ENCODE measurements at regions not wholly inside any gene's neighbourhood (a gene's known extent, or its start where the extent isn't known, plus 50 kb on each side); places are given as distances from the start of the nearest gene placed in this dataset.

- no peak for TF ChIP-seq CTCF (IDR thresholded peaks at IDR 0.05 in 2 of 3, conservative IDR thresholded peaks at IDR 0.05 in 1 of 3; ENCODE audit: borderline replicate concordance in 1 of 3, insufficient read depth in 1 of 3, low read depth in 2 of 3, low read length in 2 of 3)
Measured at GRCh38 chr4:154953691-154954090, 172.6 kb downstream of the RBM46 start (continued).

GRCh38 chr4:154954117-154954516, 173.0 kb downstream of the RBM46 start:
- no peaks in the 10 kb centered on the region for H3K9me2 ChIP-seq (ENCODE audit: insufficient read depth)
- no peaks in the 10 kb centered on the region for H4K20me1 ChIP-seq (ENCODE audit: insufficient read depth)
- H2AFZ ChIP-seq (ENCODE audit: low read depth, low read length, poor library complexity, severe bottlenecking), result no peak overlapping the region
- intact Hi-C loops (cut with micrococcal nuclease), result no loop called here
- no peaks in the 10 kb centered on the region for H3K27me3 ChIP-seq (ENCODE audit: insufficient read depth, low read length)
- ChIA-PET CTCF (no interaction called here), POLR2A (no interaction called here), RAD21 (ENCODE audit: low non-redundant PET in 1 of 2, low total read pairs in 2 of 2, uncharacterized antibody in 2 of 2, unreplicated experiment in 2 of 2) (no interaction called here)
- H3K9ac ChIP-seq (ENCODE audit: low read length), result no peak overlapping the region
- no peaks in the 10 kb centered on the region; a peak in 1 of 4 replicates for H3K9me3 ChIP-seq (ENCODE audit: control insufficient read depth in 1 of 2, insufficient read depth in 1 of 2, low read depth in 1 of 2, low read length in 2 of 2)
- no peaks in the 10 kb centered on the region for H3K4me1 ChIP-seq (ENCODE audit: control insufficient read depth in 1 of 2, insufficient read depth in 2 of 2, low read length in 2 of 2)
- H3K4me3 ChIP-seq (replicated peaks in 1 of 2; ENCODE audit: low read depth in 1 of 2, low read length in 2 of 2), result no peak overlapping the region
- ATAC-seq, result no peak
- no peaks in the 10 kb centered on the region for H3K79me2 ChIP-seq (ENCODE audit: insufficient read depth, low read length)
- DNase-seq (ENCODE audit: low read depth, low spot score), result no peak
- no peak overlapping the region for H3K4me2 ChIP-seq (ENCODE audit: low read length)
- no peaks in the 10 kb centered on the region for H3K36me3 ChIP-seq (ENCODE audit: control insufficient read depth in 1 of 2, insufficient read depth in 2 of 2, low read length in 2 of 2)
- H3K27ac ChIP-seq (ENCODE audit: low read depth, low read length), result no peak overlapping the region
- no TSS peak for BruUV-seq (replicated peaks)
- TF ChIP-seq FOSL1 (IDR thresholded peaks at IDR 0.05; ENCODE audit: low read depth) (no peak), ZFX (IDR thresholded peaks at IDR 0.05) (no peak), CEBPB (IDR thresholded peaks at IDR 0.05; ENCODE audit: low read depth) (no peak), ATF3 (IDR thresholded peaks at IDR 0.05) (no peak), MAX (IDR thresholded peaks at IDR 0.05) (no peak), SP1 (IDR thresholded peaks at IDR 0.05; ENCODE audit: low read depth) (no peak)

GRCh38 chr4:154958121-154958520, 177.0 kb downstream of the RBM46 start:
- no peak overlapping the region for H3K9ac ChIP-seq (ENCODE audit: low read length)
- H3K4me2 ChIP-seq (ENCODE audit: low read length), result no peak overlapping the region
- CTCF ChIA-PET, result no interaction called here
- H3K79me2 ChIP-seq (ENCODE audit: insufficient read depth, low read length), result no peaks in the 10 kb centered on the region
- no peak for ATAC-seq
- intact Hi-C loops (cut with micrococcal nuclease), result no loop called here
- no peak overlapping the region for H2AFZ ChIP-seq (ENCODE audit: low read depth, low read length, poor library complexity, severe bottlenecking)
- H3K27me3 ChIP-seq (ENCODE audit: insufficient read depth, low read length), result no peaks in the 10 kb centered on the region
- no peaks in the 10 kb centered on the region for H3K36me3 ChIP-seq (ENCODE audit: control insufficient read depth in 1 of 2, insufficient read depth in 2 of 2, low read length in 2 of 2)
- no peaks in the 10 kb centered on the region for H4K20me1 ChIP-seq (ENCODE audit: insufficient read depth)
- no peaks in the 10 kb centered on the region for H3K9me3 ChIP-seq (ENCODE audit: control insufficient read depth in 1 of 2, insufficient read depth in 1 of 2, low read depth in 1 of 2, low read length in 2 of 2)
- RAD21 ChIA-PET (ENCODE audit: low non-redundant PET in 1 of 2, low total read pairs in 2 of 2, uncharacterized antibody in 2 of 2, unreplicated experiment in 2 of 2), result no interaction called here
- H3K27ac ChIP-seq (ENCODE audit: low read depth, low read length), result no peak overlapping the region
- POLR2A ChIA-PET, result no interaction called here
- H3K4me1 ChIP-seq (ENCODE audit: control insufficient read depth in 1 of 2, insufficient read depth in 2 of 2, low read length in 2 of 2), result no peaks in the 10 kb centered on the region
- no peak overlapping the region for H3K4me3 ChIP-seq (replicated peaks in 1 of 2; ENCODE audit: low read depth in 1 of 2, low read length in 2 of 2)
- DNase-seq (ENCODE audit: low read depth, low spot score), result no peak
- no TSS peak for BruUV-seq (replicated peaks)
- no peaks in the 10 kb centered on the region for H3K9me2 ChIP-seq (ENCODE audit: insufficient read depth)
- no peak for TF ChIP-seq ELF1 (IDR thresholded peaks at IDR 0.05; ENCODE audit: borderline replicate concordance, low read depth)
- TF ChIP-seq CEBPB (IDR thresholded peaks at IDR 0.05; ENCODE audit: low read depth), result no peak
- TF ChIP-seq ZBTB33 (IDR thresholded peaks at IDR 0.05; ENCODE audit: extremely low read depth, insufficient replicate concordance, low read length), result no peak
- no peak for TF ChIP-seq POLR2AphosphoS5 (IDR thresholded peaks at IDR 0.05; ENCODE audit: low read depth, low read length)
- no peak for TF ChIP-seq FOSL1 (IDR thresholded peaks at IDR 0.05; ENCODE audit: low read depth)
- no peak for TF ChIP-seq CTCF (IDR thresholded peaks at IDR 0.05 in 2 of 3, conservative IDR thresholded peaks at IDR 0.05 in 1 of 3; ENCODE audit: borderline replicate concordance in 1 of 3, insufficient read depth in 1 of 3, low read depth in 2 of 3, low read length in 2 of 3)
- TF ChIP-seq SIN3A (IDR thresholded peaks at IDR 0.05; ENCODE audit: low read depth), result no peak
- TF ChIP-seq ZNF274 (IDR thresholded peaks at IDR 0.05; ENCODE audit: low read depth, low read length), result no peak

All from HCT116 (cell line).